ENCODE measurements at regions not wholly inside any gene's neighbourhood (a gene's known extent, or its start where the extent isn't known, plus 50 kb on each side); places are given as distances from the start of the nearest gene placed in this dataset.

- no peak overlapping the region for H3K4me3 ChIP-seq
- WGBS, 2 donors, result 88 to 89% methylated on average over 5 of the region's 5 CpGs
- TF ChIP-seq EP300 (IDR thresholded peaks at IDR 0.05), result no peak
- TF ChIP-seq POLR2AphosphoS5 (IDR thresholded peaks at IDR 0.05), result no peak
- no peak for TF ChIP-seq POLR2A (IDR thresholded peaks at IDR 0.05)
- TF ChIP-seq CTCF (IDR thresholded peaks at IDR 0.05), result no peak
- no peaks in the 10 kb centered on the region for H3K4me1 ChIP-seq
- ATAC-seq (ENCODE audit: low FRiP score in 2 of 2), result no peak
- no peaks in the 10 kb centered on the region for H3K9me3 ChIP-seq
- no peak overlapping the region for H3K27ac ChIP-seq
- H3K36me3 ChIP-seq, result no peaks in the 10 kb centered on the region
- H3K27me3 ChIP-seq, result no peaks in the 10 kb centered on the region
- DNase-seq, result no peak
Measured at GRCh38 chr19:30968841-30969399, 380.3 kb downstream of the TSHZ3 start.

GRCh38 chr19:30968210-30968609 is 381.0 kb downstream of the TSHZ3 start:
- Histone ChIP-seq H3K27me3 (no peaks in the 10 kb centered on the region), H3K36me3 (no peaks in the 10 kb centered on the region), H3K27ac (no peak overlapping the region), H3K4me1 (no peaks in the 10 kb centered on the region), H3K9me3 (no peaks in the 10 kb centered on the region), H3K4me3 (no peak overlapping the region)
- TF ChIP-seq POLR2AphosphoS5 (IDR thresholded peaks at IDR 0.05), result no peak
- TF ChIP-seq EP300 (IDR thresholded peaks at IDR 0.05), result no peak
- no peak for TF ChIP-seq POLR2A (IDR thresholded peaks at IDR 0.05)
- no peak for TF ChIP-seq CTCF (IDR thresholded peaks at IDR 0.05)
- no peak for DNase-seq
- ATAC-seq (ENCODE audit: low FRiP score in 2 of 2), result no peak
- 91 to 94% methylated on average over 5 of the region's 5 CpGs for WGBS, 2 donors

- WGBS, 2 donors, result 52 to 62% methylated on average over 4 of the region's 4 CpGs
- TF ChIP-seq POLR2A (IDR thresholded peaks at IDR 0.05) (no peak), POLR2AphosphoS5 (IDR thresholded peaks at IDR 0.05) (no peak), EP300 (IDR thresholded peaks at IDR 0.05) (no peak), CTCF (IDR thresholded peaks at IDR 0.05) (no peak)
- no peaks in the 10 kb centered on the region for H3K4me1 ChIP-seq
- H3K9me3 ChIP-seq, result no peaks in the 10 kb centered on the region
- no peaks in the 10 kb centered on the region for H3K27me3 ChIP-seq
- no peak overlapping the region for H3K27ac ChIP-seq
- no peak overlapping the region for H3K4me3 ChIP-seq
- no peaks in the 10 kb centered on the region for H3K36me3 ChIP-seq
- ATAC-seq (ENCODE audit: low FRiP score in 2 of 2) (no peak), DNase-seq (no peak)
Measured at GRCh38 chr19:30966486-30966885, 382.8 kb downstream of the TSHZ3 start.

GRCh38 chr19:30959011-30959410 is 390.2 kb downstream of the TSHZ3 start:
- TF ChIP-seq POLR2A (IDR thresholded peaks at IDR 0.05), result no peak
- TF ChIP-seq CTCF (IDR thresholded peaks at IDR 0.05), result no peak
- TF ChIP-seq EP300 (IDR thresholded peaks at IDR 0.05), result no peak
- TF ChIP-seq POLR2AphosphoS5 (IDR thresholded peaks at IDR 0.05), result no peak
- WGBS, 2 donors, result 83 to 90% methylated on average over 3 of the region's 3 CpGs
- ATAC-seq (ENCODE audit: low FRiP score in 2 of 2), result no peak

More at GRCh38 chr19:30959011-30959410, 390.2 kb downstream of the TSHZ3 start:
- no peaks in the 10 kb centered on the region for H3K9me3 ChIP-seq
- DNase-seq, result no peak
- no peaks in the 10 kb centered on the region for H3K36me3 ChIP-seq
- no peak overlapping the region for H3K4me3 ChIP-seq
- no peaks in the 10 kb centered on the region for H3K4me1 ChIP-seq
- H3K27me3 ChIP-seq, result no peaks in the 10 kb centered on the region
- H3K27ac ChIP-seq, result no peak overlapping the region
